ENCODE measurements at regions not wholly inside any gene's neighbourhood (a gene's known extent, or its start where the extent isn't known, plus 50 kb on each side); places are given as distances from the start of the nearest gene placed in this dataset.

DNA sequence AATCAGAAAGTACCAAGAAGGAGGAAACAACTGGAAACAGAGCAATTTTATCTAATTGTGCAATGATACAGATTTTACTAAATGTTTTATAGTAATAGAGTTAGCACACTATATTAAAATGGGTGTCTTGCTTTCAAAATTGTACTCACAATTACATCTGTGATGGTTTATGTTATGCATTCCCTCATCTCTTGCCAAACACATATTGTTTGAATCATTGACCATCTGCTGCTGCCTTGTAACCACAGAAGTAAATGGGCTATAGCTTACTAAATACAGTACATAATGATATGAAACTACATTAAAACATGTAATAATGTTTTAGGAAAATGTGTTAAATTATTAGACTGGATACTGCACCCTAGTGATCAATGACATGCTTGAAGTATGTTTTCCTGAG is 158.1 kb downstream of the SLC25A46 start:
- TF ChIP-seq MAX (IDR thresholded peaks at IDR 0.05) = no peak
- no peak for TF ChIP-seq USF1 (IDR thresholded peaks at IDR 0.05)
- no peak for TF ChIP-seq CREB1 (IDR thresholded peaks at IDR 0.05; ENCODE audit: low read depth)
- TF ChIP-seq, protein P1, sequence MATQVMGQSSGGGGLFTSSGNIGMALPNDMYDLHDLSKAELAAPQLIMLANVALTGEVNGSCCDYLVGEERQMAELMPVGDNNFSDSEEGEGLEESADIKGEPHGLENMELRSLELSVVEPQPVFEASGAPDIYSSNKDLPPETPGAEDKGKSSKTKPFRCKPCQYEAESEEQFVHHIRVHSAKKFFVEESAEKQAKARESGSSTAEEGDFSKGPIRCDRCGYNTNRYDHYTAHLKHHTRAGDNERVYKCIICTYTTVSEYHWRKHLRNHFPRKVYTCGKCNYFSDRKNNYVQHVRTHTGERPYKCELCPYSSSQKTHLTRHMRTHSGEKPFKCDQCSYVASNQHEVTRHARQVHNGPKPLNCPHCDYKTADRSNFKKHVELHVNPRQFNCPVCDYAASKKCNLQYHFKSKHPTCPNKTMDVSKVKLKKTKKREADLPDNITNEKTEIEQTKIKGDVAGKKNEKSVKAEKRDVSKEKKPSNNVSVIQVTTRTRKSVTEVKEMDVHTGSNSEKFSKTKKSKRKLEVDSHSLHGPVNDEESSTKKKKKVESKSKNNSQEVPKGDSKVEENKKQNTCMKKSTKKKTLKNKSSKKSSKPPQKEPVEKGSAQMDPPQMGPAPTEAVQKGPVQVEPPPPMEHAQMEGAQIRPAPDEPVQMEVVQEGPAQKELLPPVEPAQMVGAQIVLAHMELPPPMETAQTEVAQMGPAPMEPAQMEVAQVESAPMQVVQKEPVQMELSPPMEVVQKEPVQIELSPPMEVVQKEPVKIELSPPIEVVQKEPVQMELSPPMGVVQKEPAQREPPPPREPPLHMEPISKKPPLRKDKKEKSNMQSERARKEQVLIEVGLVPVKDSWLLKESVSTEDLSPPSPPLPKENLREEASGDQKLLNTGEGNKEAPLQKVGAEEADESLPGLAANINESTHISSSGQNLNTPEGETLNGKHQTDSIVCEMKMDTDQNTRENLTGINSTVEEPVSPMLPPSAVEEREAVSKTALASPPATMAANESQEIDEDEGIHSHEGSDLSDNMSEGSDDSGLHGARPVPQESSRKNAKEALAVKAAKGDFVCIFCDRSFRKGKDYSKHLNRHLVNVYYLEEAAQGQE (IDR thresholded peaks at IDR 0.05; ENCODE audit: low read depth) = no peak
- TF ChIP-seq TCF12 (IDR thresholded peaks at IDR 0.05; ENCODE audit: low read depth) = no peak
- no peak for TF ChIP-seq CEBPB (IDR thresholded peaks at IDR 0.05)
- no peak for TF ChIP-seq EP300 (IDR thresholded peaks at IDR 0.05; ENCODE audit: borderline replicate concordance)
- no peak for TF ChIP-seq TEAD4 (IDR thresholded peaks at IDR 0.05)
- no peak for TF ChIP-seq YY1 (IDR thresholded peaks at IDR 0.05; ENCODE audit: low read depth)
- TF ChIP-seq EGR1 (IDR thresholded peaks at IDR 0.05) = no peak
- no peak for TF ChIP-seq RAD21 (IDR thresholded peaks at IDR 0.05; ENCODE audit: low read depth)
- no peak for TF ChIP-seq NFIC (IDR thresholded peaks at IDR 0.05)

DNA sequence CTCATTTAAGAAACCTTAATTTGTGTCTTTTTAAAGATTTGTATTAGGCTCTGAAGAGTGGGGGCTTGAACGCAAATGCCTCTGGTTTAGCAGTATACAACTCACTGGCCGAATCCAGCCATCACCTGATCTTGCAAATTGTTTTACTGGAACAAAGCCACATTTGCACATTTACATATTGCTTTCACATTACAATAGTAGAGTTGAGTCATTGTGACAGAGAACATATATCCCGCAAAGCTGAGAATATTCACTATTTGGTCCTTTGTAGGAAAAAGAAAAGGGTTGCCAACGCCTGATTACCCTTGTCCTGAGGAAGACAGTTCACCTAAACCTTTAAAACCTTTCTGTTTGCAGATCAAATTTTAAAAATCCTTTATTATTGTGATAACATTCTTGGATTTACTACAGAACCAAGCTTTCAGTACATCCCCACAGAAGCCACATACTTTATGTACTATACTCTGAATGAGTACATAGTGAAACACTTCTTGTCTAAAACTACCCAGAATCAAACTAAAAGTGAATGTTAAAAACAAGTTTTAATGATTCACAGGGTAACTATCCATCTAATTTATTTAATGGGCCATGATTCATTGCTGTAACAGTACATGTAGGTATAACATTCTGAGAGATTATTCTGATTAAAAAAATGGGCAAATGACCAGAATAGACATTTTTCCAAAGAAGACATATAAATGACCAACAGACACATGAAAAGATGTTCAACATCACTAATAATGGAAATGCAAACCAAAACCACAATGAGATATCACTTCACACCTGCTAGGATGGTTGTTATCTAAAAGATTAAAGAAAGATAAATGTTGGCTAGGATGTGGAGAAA is 161.0 kb downstream of the SLC25A46 start:
- TF ChIP-seq MAX (IDR thresholded peaks at IDR 0.05) = no peak
- no peak for TF ChIP-seq TEAD4 (IDR thresholded peaks at IDR 0.05)

DNA sequence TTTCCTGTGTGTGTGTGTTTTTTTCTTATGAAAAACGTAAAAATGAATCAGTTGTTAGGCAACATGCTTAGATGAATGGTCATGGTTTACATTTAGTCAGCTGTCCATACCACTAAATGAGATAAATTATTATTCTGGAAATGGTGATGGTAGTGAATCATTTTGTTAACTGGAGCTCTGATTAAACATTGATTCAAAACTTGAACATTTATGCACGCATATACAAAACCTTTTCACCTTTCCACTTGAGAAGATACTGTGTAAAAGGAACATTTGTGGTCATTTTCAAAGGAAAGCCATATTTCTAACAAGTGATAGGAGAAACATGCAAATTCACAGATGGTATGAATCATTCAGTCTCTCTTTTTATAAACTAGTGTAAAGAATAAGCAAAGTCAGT is 162.0 kb downstream of the SLC25A46 start:
- TF ChIP-seq EGR1 (IDR thresholded peaks at IDR 0.05) (no peak), MAX (IDR thresholded peaks at IDR 0.05) (no peak), NFIC (IDR thresholded peaks at IDR 0.05) (no peak), CEBPB (IDR thresholded peaks at IDR 0.05) (no peak), FOXM1 (IDR thresholded peaks at IDR 0.05; ENCODE audit: borderline replicate concordance, low read depth) (no peak), TCF12 (IDR thresholded peaks at IDR 0.05; ENCODE audit: low read depth) (no peak), RAD21 (IDR thresholded peaks at IDR 0.05; ENCODE audit: low read depth) (no peak)

DNA sequence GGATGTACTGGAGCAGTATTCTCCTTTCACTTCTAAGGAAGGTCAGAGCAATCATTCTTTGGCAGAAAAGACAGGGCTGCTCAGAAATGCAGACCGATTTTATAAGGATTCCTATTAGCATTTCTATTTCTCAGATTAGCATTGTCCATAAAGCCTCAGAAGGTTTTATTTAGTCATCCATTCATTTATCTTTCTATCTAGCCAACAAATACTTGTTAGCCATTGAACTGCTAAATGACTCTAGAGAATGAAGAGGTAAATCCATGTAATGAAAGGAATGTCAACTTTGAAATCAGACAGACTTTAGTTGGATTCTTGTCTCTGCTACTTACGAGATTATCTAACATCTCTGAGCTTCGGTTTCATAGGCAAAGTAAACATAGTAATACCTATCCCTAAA is 165.2 kb downstream of the SLC25A46 start:
- TF ChIP-seq ZBTB7A (IDR thresholded peaks at IDR 0.05; ENCODE audit: low read depth) = no peak
- TF ChIP-seq CREB1 (IDR thresholded peaks at IDR 0.05; ENCODE audit: low read depth) = no peak
- TF ChIP-seq TCF12 (IDR thresholded peaks at IDR 0.05; ENCODE audit: low read depth) = no peak
- no peak for TF ChIP-seq NFIC (IDR thresholded peaks at IDR 0.05)
- no peak for TF ChIP-seq EGR1 (IDR thresholded peaks at IDR 0.05)
- no peak for TF ChIP-seq TAF1 (IDR thresholded peaks at IDR 0.05; ENCODE audit: low read depth)
- TF ChIP-seq EP300 (IDR thresholded peaks at IDR 0.05; ENCODE audit: borderline replicate concordance) = no peak
- no peak for TF ChIP-seq MAX (IDR thresholded peaks at IDR 0.05)
- TF ChIP-seq, protein P1 (IDR thresholded peaks at IDR 0.05; ENCODE audit: low read depth) = no peak
- TF ChIP-seq USF1 (IDR thresholded peaks at IDR 0.05) = no peak
- TF ChIP-seq FOXM1 (IDR thresholded peaks at IDR 0.05; ENCODE audit: borderline replicate concordance, low read depth) = no peak
- TF ChIP-seq RAD21 (IDR thresholded peaks at IDR 0.05; ENCODE audit: low read depth) = no peak
- TF ChIP-seq YY1 (IDR thresholded peaks at IDR 0.05; ENCODE audit: low read depth) = no peak
- TF ChIP-seq TEAD4 (IDR thresholded peaks at IDR 0.05) = no peak
- no peak for TF ChIP-seq CEBPB (IDR thresholded peaks at IDR 0.05)

- no peak for TF ChIP-seq CEBPB (IDR thresholded peaks at IDR 0.05)
- TF ChIP-seq, protein P1 (IDR thresholded peaks at IDR 0.05; ENCODE audit: low read depth) = no peak
- TF ChIP-seq MAX (IDR thresholded peaks at IDR 0.05) = no peak
- no peak for TF ChIP-seq ZBTB7A (IDR thresholded peaks at IDR 0.05; ENCODE audit: low read depth)
- TF ChIP-seq TEAD4 (IDR thresholded peaks at IDR 0.05) = no peak
- TF ChIP-seq CREB1 (IDR thresholded peaks at IDR 0.05; ENCODE audit: low read depth) = no peak
- no peak for TF ChIP-seq NFIC (IDR thresholded peaks at IDR 0.05)
- TF ChIP-seq YY1 (IDR thresholded peaks at IDR 0.05; ENCODE audit: low read depth) = no peak
- no peak for TF ChIP-seq EGR1 (IDR thresholded peaks at IDR 0.05)
- no peak for TF ChIP-seq TCF12 (IDR thresholded peaks at IDR 0.05; ENCODE audit: low read depth)
- no peak for TF ChIP-seq USF1 (IDR thresholded peaks at IDR 0.05)
- TF ChIP-seq TAF1 (IDR thresholded peaks at IDR 0.05; ENCODE audit: low read depth) = no peak
- no peak for TF ChIP-seq RAD21 (IDR thresholded peaks at IDR 0.05; ENCODE audit: low read depth)
- TF ChIP-seq FOXM1 (IDR thresholded peaks at IDR 0.05; ENCODE audit: borderline replicate concordance, low read depth) = no peak
- no peak for TF ChIP-seq EP300 (IDR thresholded peaks at IDR 0.05; ENCODE audit: borderline replicate concordance)
Measured at GRCh38 chr5:110908848-110909247, 162.7 kb upstream of the TSLP start.

All from Ishikawa (cell line).